Central memory CD8-positive, alpha-beta T cell (primary cell): ENCODE measurements at regions not wholly inside any gene's neighbourhood (a gene's known extent, or its start where the extent isn't known, plus 50 kb on each side); places are given as distances from the start of the nearest gene placed in this dataset.

ENCODE experiments used
- ATAC-seq: fragments of 150-1000 bp; cut with Tn5 transposase; replicated peaks from 2 replicates; pipeline ENCODE4 v1.10.0; 2022; ENCODE audit warnings: mild to moderate bottlenecking, moderate FRiP score, moderate number of reproducible peaks; ENCODE audit not compliant: poor library complexity, severe bottlenecking; ENCODE audit errors: extremely low read depth
- DNase-seq, 2 donors: peaks; one replicate each; pipeline ENCODE4 v3.0.0; 2021; ENCODE audit warnings: low spot score in 2 of 2
- H3K27ac Mint-ChIP-seq: one replicate; pipeline ENCODE4 v1.8.0; 2022; ENCODE audit warnings: low read depth, mild to moderate bottlenecking, moderate library complexity, mixed read lengths
- H3K27me3 Mint-ChIP-seq: one replicate; pipeline ENCODE4 v1.8.0; 2022; ENCODE audit warnings: mixed read lengths
- H3K36me3 Mint-ChIP-seq: one replicate; pipeline ENCODE4 v1.8.0; 2022; ENCODE audit warnings: mild to moderate bottlenecking, moderate library complexity, mixed read lengths; ENCODE audit not compliant: insufficient read depth
- H3K4me1 Mint-ChIP-seq: one replicate; pipeline ENCODE4 v1.8.0; 2022; ENCODE audit warnings: mixed read lengths
- H3K4me3 Mint-ChIP-seq: one replicate; pipeline ENCODE4 v1.8.0; 2022; ENCODE audit warnings: mild to moderate bottlenecking, moderate library complexity, mixed read lengths
- H3K9me3 Mint-ChIP-seq: one replicate; pipeline ENCODE4 v1.8.0; 2022; ENCODE audit warnings: mixed read lengths

- no peaks in the 10 kb centered on the region for H3K36me3 Mint-ChIP-seq
- H3K9me3 Mint-ChIP-seq = no peaks in the 10 kb centered on the region
- H3K4me3 Mint-ChIP-seq = no peak overlapping the region
- no peaks in the 10 kb centered on the region for H3K27me3 Mint-ChIP-seq
- DNase-seq (no peak), ATAC-seq (no peak)
- H3K27ac Mint-ChIP-seq = no peak overlapping the region
- H3K4me1 Mint-ChIP-seq = no peaks in the 10 kb centered on the region
Observed at GRCh38 chr10:2488446-2489005, 578.8 kb upstream of the PFKP start.

DNA sequence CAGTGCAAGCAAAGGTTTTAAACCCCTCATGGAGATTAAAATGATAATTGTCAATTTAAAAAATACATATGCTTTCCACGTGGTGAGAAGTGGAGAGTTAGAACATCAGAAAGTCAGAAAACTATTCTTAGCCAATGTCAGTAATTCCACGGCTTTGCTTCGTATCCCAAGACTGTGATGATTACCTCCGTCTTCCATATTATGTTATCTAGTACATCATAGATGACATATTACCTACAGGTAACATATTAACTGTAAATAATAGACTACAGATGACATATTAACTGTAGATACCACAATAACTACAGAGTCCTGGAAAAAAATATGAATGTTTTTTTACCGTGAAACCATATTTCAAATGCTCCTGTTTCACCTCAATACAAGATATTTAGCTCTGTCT, 579.4 kb upstream of the PFKP start:
- Mint-ChIP-seq H3K27ac (no peak overlapping the region), H3K9me3 (no peaks in the 10 kb centered on the region), H3K36me3 (no peaks in the 10 kb centered on the region), H3K4me3 (no peak overlapping the region), H3K27me3 (no peaks in the 10 kb centered on the region), H3K4me1 (no peaks in the 10 kb centered on the region)
- DNase-seq (no peak), ATAC-seq (no peak)

DNA sequence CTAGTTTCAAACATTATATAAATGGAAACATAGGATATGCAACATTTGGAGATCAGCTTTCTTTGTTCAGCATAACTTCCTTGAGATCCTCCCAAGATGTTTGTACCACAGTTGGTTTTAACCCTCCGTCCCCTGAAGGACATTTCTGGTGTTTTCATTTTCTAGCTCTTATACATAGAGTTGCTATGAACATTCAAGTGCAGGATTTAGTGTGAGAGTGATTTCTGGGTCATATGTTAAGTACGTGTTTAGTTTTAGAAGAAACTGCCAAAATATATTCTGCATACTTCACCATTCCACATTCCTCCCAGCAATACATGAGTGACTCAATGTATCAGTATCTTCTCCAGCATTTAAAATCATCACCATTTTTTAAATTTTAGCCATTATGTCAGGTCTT, 588.7 kb upstream of the PFKP start:
- H3K27ac Mint-ChIP-seq = no peak overlapping the region
- no peak for ATAC-seq

DNA sequence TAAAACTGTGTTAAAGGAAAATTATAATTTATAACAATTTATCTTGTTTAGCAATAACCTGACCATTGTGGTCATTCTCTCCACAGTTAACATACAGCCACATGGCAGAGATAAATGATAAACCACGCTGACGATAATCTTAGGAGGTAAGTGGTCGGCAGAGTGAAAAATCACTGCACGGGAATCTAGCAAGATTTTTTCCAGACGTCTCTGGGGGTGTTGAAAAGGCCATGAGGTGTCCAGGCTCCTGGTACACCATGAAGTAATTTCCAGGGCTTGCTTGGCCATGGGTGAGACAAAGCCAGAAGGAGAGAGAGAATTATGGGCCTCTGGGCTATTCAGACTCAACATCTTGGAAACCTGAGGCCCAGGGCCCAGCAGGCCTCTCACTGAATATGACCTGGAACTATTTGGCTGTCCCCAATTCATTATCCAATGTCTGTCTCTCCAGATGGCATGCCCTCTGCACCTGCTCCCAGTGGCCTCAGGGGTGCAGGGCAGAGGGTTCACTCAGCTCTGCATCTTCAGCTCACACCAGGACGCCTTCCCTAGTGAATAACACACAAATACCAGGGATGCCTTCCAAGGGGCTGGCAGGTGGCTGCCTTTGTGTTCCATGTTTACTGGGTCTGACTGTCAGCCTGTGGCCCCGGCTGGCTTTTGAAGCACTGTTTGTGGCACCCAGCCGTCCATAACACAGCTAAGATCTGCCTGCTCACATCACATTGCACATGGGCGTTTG, 590.4 kb upstream of the PFKP start:
- no peaks in the 10 kb centered on the region for H3K4me1 Mint-ChIP-seq
- H3K27ac Mint-ChIP-seq = no peak overlapping the region
- peaks cover 7% of the 10 kb centered on the region for H3K27me3 Mint-ChIP-seq

More for the DNA sequence above, 588.7 kb upstream of the PFKP start:
- H3K9me3 Mint-ChIP-seq = peaks cover 19% of the 10 kb centered on the region
- DNase-seq = no peak
- no peak overlapping the region for H3K4me3 Mint-ChIP-seq
- no peaks in the 10 kb centered on the region for H3K36me3 Mint-ChIP-seq
- H3K27me3 Mint-ChIP-seq = peaks cover 7% of the 10 kb centered on the region
- no peaks in the 10 kb centered on the region for H3K4me1 Mint-ChIP-seq

DNA sequence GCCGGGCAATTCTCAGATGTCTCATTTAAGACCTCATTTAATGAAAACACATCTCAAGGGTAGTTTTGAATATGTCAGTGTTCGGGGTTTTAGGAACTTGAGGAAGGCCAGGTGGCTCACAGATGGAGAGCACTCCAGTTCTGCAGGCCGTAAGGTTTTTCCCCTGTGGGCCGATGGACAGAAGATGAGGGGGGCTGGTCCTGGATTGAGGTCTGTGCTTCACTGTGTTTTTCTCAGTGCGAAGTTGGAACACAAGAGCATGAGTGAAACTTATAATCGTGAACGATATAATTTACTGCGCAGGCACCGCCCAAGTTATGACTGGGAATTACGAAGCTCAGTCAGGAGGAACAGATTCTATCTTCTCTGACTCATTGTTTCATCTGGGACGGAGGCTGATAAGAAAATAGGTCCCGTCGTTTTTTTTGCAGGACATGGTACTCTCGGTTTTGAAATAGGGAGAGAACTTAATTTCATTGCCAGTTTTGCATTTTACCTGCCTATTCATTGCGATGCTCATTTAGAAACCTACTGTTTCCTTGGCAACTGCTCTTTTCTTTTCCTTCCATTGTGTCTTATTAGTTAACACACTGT, 591.0 kb upstream of the PFKP start:
- DNase-seq = no peak
- Mint-ChIP-seq H3K27me3 (peaks cover 7% of the 10 kb centered on the region), H3K9me3 (peaks cover 16% of the 10 kb centered on the region), H3K27ac (no peak overlapping the region), H3K4me3 (no peak overlapping the region), H3K4me1 (no peaks in the 10 kb centered on the region), H3K36me3 (no peaks in the 10 kb centered on the region)
- no peak for ATAC-seq

More for the DNA sequence above, 590.4 kb upstream of the PFKP start:
- peaks cover 19% of the 10 kb centered on the region for H3K9me3 Mint-ChIP-seq
- no peaks in the 10 kb centered on the region for H3K36me3 Mint-ChIP-seq
- no peak overlapping the region for H3K4me3 Mint-ChIP-seq
- DNase-seq = no peak
- no peak for ATAC-seq

GRCh38 chr10:2475711-2476217, 591.6 kb upstream of the PFKP start:
- peaks cover 7% of the 10 kb centered on the region for H3K27me3 Mint-ChIP-seq
- no peak overlapping the region for H3K27ac Mint-ChIP-seq
- ATAC-seq (no peak), DNase-seq (no peak)
- H3K9me3 Mint-ChIP-seq = peaks cover 10% of the 10 kb centered on the region
- no peak overlapping the region for H3K4me3 Mint-ChIP-seq
- H3K36me3 Mint-ChIP-seq = no peaks in the 10 kb centered on the region
- H3K4me1 Mint-ChIP-seq = no peaks in the 10 kb centered on the region

DNA sequence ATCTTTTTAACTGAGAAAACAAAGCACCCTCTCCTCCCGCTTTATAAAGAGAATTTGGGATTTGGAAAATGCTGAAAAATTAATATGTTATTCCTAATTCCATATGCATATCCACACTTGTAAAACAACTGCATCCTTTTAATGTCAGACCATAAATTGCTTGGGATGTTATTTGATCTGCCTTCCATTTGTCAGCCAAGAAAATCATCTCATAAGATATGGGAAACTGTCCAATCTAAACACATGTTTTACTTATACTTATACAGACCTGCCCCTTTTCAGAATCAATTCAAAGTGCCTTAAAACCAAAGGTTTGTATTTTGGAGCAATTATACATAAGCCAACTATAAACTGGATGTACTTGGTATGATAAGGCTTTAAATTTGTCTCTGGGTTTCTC, 595.5 kb upstream of the PFKP start:
- Mint-ChIP-seq H3K4me1 (no peaks in the 10 kb centered on the region), H3K4me3 (no peak overlapping the region), H3K27me3 (no peaks in the 10 kb centered on the region), H3K36me3 (no peaks in the 10 kb centered on the region), H3K9me3 (peaks cover 15% of the 10 kb centered on the region), H3K27ac (no peak overlapping the region)
- ATAC-seq (no peak), DNase-seq (no peak)

DNA sequence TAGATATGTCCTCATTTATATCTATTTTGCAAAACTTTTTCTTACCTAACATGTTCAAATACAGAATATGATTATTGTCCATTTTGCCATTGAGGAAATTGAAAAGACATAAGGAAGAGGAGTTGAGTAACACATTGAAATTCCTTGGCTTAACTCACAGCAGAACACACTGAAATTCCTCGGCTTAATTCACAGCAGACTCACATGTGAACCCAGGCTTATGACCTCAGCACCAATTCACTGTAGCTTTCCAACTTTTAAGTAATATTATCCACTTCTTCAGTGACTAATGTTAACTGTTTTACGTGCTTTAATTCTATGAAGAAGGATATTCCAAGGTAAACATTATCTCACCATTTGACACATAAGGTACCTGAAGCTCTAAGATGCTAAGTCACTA, 597.5 kb upstream of the PFKP start:
- Mint-ChIP-seq H3K27ac (no peak overlapping the region), H3K9me3 (peaks cover 22% of the 10 kb centered on the region)

DNA sequence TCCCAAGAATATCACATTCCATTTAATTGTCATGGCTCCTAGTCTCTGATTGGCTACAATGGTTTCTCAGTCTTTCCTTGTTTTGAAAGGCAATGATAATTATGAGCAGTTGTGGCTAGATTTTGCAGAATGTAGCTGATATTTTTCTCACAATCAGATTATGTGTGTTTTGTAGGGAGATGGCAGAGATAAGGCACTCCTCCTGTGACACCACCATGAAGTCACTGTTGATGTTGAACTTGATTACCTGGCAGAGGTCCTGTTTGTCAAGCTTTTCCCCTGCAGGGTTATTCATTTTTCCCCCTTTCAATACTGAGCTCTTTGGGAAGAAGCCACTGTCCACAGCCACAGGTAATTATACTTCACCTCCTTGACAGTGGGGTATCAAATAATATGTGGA, 602.9 kb upstream of the PFKP start:
- peaks cover 26% of the 10 kb centered on the region for H3K9me3 Mint-ChIP-seq
- no peak overlapping the region for H3K4me3 Mint-ChIP-seq
- ATAC-seq (no peak), DNase-seq (no peak)
- no peaks in the 10 kb centered on the region for H3K4me1 Mint-ChIP-seq
- H3K27ac Mint-ChIP-seq = no peak overlapping the region
- no peaks in the 10 kb centered on the region for H3K27me3 Mint-ChIP-seq
- H3K36me3 Mint-ChIP-seq = no peaks in the 10 kb centered on the region

More for the DNA sequence above, 597.5 kb upstream of the PFKP start:
- no peaks in the 10 kb centered on the region for H3K36me3 Mint-ChIP-seq
- H3K27me3 Mint-ChIP-seq = no peaks in the 10 kb centered on the region
- ATAC-seq (no peak), DNase-seq (no peak)
- H3K4me3 Mint-ChIP-seq = no peak overlapping the region
- no peaks in the 10 kb centered on the region for H3K4me1 Mint-ChIP-seq

DNA sequence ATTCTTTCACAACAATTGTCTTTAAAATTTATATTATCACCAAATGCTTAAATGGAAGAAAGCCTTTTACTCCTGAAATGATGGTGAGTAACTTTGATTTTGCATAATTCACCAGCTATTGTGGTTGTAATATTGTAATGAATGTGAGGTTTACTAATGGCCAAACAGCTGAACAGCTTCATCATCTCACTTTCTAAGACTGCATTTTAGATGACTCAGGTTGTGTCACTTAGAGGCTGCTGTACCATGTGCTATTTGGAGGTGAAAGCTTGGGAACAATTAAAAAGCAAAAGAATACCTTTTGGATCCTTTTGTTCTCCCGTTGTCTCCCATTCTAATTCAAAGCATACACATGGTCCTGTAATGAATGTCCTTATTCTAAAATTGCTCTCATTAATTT, 604.0 kb upstream of the PFKP start:
- Mint-ChIP-seq H3K36me3 (no peaks in the 10 kb centered on the region), H3K4me3 (no peak overlapping the region), H3K27me3 (no peaks in the 10 kb centered on the region), H3K4me1 (no peaks in the 10 kb centered on the region), H3K9me3 (peaks cover 26% of the 10 kb centered on the region), H3K27ac (no peak overlapping the region)
- ATAC-seq (no peak), DNase-seq (no peak)

GRCh38 chr10:2462581-2462980, 604.8 kb upstream of the PFKP start:
- no peak overlapping the region for H3K27ac Mint-ChIP-seq
- ATAC-seq (no peak), DNase-seq (no peak)
- H3K9me3 Mint-ChIP-seq = peaks cover 28% of the 10 kb centered on the region
- no peaks in the 10 kb centered on the region for H3K4me1 Mint-ChIP-seq
- no peaks in the 10 kb centered on the region for H3K27me3 Mint-ChIP-seq
- no peak overlapping the region for H3K4me3 Mint-ChIP-seq
- no peaks in the 10 kb centered on the region for H3K36me3 Mint-ChIP-seq

DNA sequence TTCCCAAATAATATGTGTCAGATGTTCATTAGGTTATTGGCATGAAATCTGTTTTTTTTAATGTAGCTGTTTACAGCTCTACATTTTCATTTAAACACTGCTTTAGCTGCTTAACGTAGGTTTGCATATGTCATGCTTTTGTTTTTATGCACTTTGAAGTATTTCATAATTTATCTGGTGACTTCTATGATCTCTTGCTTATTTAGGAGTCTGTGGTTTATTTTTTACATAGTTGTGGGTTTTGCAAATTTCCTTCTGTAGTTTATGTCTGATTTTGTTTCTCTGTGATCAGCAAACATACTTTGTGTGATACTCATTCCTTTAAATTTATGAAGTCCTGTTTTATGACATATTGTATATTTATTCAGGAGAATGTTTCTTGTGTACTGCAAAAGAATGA, 606.5 kb upstream of the PFKP start:
- Mint-ChIP-seq H3K27ac (no peak overlapping the region), H3K4me3 (no peak overlapping the region), H3K9me3 (peaks cover 29% of the 10 kb centered on the region), H3K36me3 (no peaks in the 10 kb centered on the region), H3K4me1 (no peaks in the 10 kb centered on the region), H3K27me3 (no peaks in the 10 kb centered on the region)
- no peak for DNase-seq
- ATAC-seq = no peak

DNA sequence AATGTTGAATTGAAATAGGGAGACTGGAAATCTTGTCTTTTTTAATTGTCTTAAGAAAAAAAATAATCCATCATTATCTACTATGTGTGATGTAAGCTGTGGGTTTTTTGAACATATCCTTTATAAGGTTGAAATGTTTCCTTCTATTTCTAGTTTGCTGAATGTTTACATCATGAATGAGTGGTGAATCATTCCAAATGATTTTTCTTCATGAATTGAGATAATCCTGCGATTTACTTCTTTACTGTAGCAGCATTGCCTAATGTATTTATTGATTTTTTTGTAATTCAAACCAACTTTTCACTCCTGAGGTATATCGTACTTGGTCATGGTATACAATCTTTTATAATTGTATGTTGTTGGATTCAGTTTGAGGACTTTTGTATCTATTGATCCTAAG, 607.6 kb upstream of the PFKP start:
- Mint-ChIP-seq H3K4me1 (no peaks in the 10 kb centered on the region), H3K27ac (no peak overlapping the region), H3K4me3 (no peak overlapping the region), H3K36me3 (no peaks in the 10 kb centered on the region), H3K27me3 (no peaks in the 10 kb centered on the region), H3K9me3 (peaks cover 19% of the 10 kb centered on the region)
- no peak for DNase-seq
- no peak for ATAC-seq
